ENCODE measurements at regions not wholly inside any gene's neighbourhood (a gene's known extent, or its start where the extent isn't known, plus 50 kb on each side); places are given as distances from the start of the nearest gene placed in this dataset.

DNA sequence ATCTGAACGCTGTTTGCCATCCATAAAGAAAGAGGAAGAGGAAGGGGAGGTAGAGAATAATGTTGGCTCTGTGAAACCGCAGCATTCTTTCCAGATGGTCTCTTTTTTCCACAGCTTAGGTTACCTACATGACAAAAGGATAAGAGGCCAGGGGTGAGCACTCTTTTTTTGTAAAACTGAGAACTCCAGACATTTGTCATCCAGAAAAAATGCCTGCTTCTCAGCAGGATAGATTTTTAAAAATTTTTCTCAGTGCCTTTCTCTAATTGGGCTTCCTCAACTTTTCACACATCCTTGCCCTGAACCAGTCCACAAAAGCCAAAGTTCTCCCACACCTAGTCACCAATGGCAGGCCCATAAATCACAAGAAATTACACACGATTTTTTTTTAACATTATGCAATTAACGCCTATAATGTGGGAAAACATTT lies 158.1 kb upstream of the TENM3 start:
- no peak for TF ChIP-seq POLR2A (IDR thresholded peaks at IDR 0.05; ENCODE audit: low read length)
- TF ChIP-seq GATA1 (IDR thresholded peaks at IDR 0.05; ENCODE audit: low read depth, low read length), result no peak

Measured in erythroblast (primary cell).